Pancreas (tissue), 10 donors: ENCODE measurements at regions not wholly inside any gene's neighbourhood (a gene's known extent, or its start where the extent isn't known, plus 50 kb on each side); places are given as distances from the start of the nearest gene placed in this dataset.

Source experiments
- ATAC-seq, 4 donors: fragments of 200-7000 bp; cut with Tn5 transposase; one replicate each; pipeline versions ENCODE4 v1.8.0 to v1.9.1; 2020; ENCODE audit warnings: mild to moderate bottlenecking in 4 of 4, moderate library complexity in 4 of 4
- DNase-seq, 6 donors: peaks; one replicate each; pipeline ENCODE4 v3.0.0-alpha.2; 2020
- FAIRE-seq: peaks from 2 replicates; lab custom pipeline; 2012; peaks lifted over from hg19 to GRCh38; lab: Jason Lieb, UNC
- H3K27ac ChIP-seq, 4 donors: fragments of 200-600 bp; sonication (generic); 1 replicate in 3 of 4; 2 replicates in 1 of 4; pipeline versions ENCODE4 v1.5.0 to v1.8.0; 2020
- H3K27me3 ChIP-seq, 4 donors: fragments of 200-600 bp; one replicate each; pipeline ENCODE4 v1.8.0; 2021
- H3K36me3 ChIP-seq, 3 donors: fragments of 200-600 bp; sonication (generic) in 1 of 3; one replicate each; pipeline versions ENCODE4 v1.5.0 to v1.8.0; 2020 to 2021
- H3K4me1 ChIP-seq, 3 donors: fragments of 200-600 bp; one replicate each; pipeline ENCODE4 v1.8.0; 2021
- H3K4me3 ChIP-seq, 4 donors: fragments of 200-600 bp; sonication (generic) in 2 of 4; one replicate each; pipeline versions ENCODE4 v1.5.0 to v1.8.0; 2020 to 2021
- H3K9me3 ChIP-seq, 4 donors: fragments of 200-600 bp; one replicate each; pipeline ENCODE4 v1.8.0; 2021
- CTCF ChIP-seq, 4 donors: fragments of 200-600 bp; sonication (generic) in 3 of 4; IDR thresholded peaks; one replicate each; pipeline versions ENCODE4 v1.5.0 to v1.8.0; 2021; ENCODE audit warnings: antibody characterized with exemption in 4 of 4
- WGBS, 2 donors: extraction: QIAGEN DNeasy Blood & Tissue Kit; methylation state at CpG; one replicate each; pipeline ENCODE4 v1.1.7; 2013; 5-methylcytosine and 5-hydroxymethylcytosine counted together
- intact Hi-C, 3 donors: fragments of 100-400 bp; cut with DNase I; formaldehyde crosslinking; loops; one replicate each; pipeline versions ENCODE4 v1.11.1 to v1.14.2; 2022
- donor health status: healthy with polysubstance abuse.
- donor health status: DM: no; HTN: no; CAD: no; lungs with moderate emphysema.
- donor health status: DM: no; HTN: no; CAD: no.
- donor health status: control.
- donor health status: control.
- donor health status: Bipolar disorder and iron deficiency.
- donor health status: DM: yes; HTN: yes; CAD: no.
- donor health status: DM: no; HTN: no; CAD: no.
- donor health status: DM: no; HTN: no; CAD: no.
- donor health status: DM: yes; HTN: yes; CAD: no.

- ATAC-seq (no peak), FAIRE-seq (no peak), DNase-seq (no peak)
- H3K27me3 ChIP-seq = no peaks in the 10 kb centered on the region
- H3K27ac ChIP-seq = no peak overlapping the region
- no peaks in the 10 kb centered on the region for H3K9me3 ChIP-seq
- H3K4me3 ChIP-seq = no peak overlapping the region
- H3K36me3 ChIP-seq = no peaks in the 10 kb centered on the region
- 38 to 54% methylated on average over 2 of the region's 2 CpGs for WGBS, 2 donors
- no peak for TF ChIP-seq CTCF (IDR thresholded peaks at IDR 0.05)
- intact Hi-C loops = no loop called here
- H3K4me1 ChIP-seq = no peaks in the 10 kb centered on the region
Measured at GRCh38 chr7:41608447-41608846, 94.4 kb downstream of the INHBA start.

- TF ChIP-seq CTCF (IDR thresholded peaks at IDR 0.05) = no peak
- ATAC-seq = no peak
- no peaks in the 10 kb centered on the region for H3K4me1 ChIP-seq
- intact Hi-C loops = no loop called here
- no peak overlapping the region for H3K27ac ChIP-seq
- no peak for FAIRE-seq
- H3K27me3 ChIP-seq = no peaks in the 10 kb centered on the region
- H3K9me3 ChIP-seq = no peaks in the 10 kb centered on the region
- H3K4me3 ChIP-seq = no peak overlapping the region
- no peak for DNase-seq
- 72 to 84% methylated on average over 1 of the region's 1 CpG for WGBS, 2 donors
- H3K36me3 ChIP-seq = no peaks in the 10 kb centered on the region
Measured at GRCh38 chr7:41603985-41604384, 98.9 kb downstream of the INHBA start.

- Histone ChIP-seq H3K4me3 (no peak overlapping the region), H3K27me3 (no peaks in the 10 kb centered on the region), H3K4me1 (no peaks in the 10 kb centered on the region), H3K36me3 (no peaks in the 10 kb centered on the region), H3K9me3 (no peaks in the 10 kb centered on the region), H3K27ac (no peak overlapping the region)
- DNase-seq (no peak), FAIRE-seq (no peak), ATAC-seq (no peak)
- no peak for TF ChIP-seq CTCF (IDR thresholded peaks at IDR 0.05)
- 35 to 49% methylated on average over 4 of the region's 4 CpGs for WGBS, 2 donors
- intact Hi-C loops = no loop called here
Measured at GRCh38 chr7:41599760-41600159, 103.1 kb downstream of the INHBA start.

GRCh38 chr7:41592794-41593193 is 110.1 kb downstream of the INHBA start:
- ATAC-seq (no peak), FAIRE-seq (no peak), DNase-seq (no peak)
- no peak overlapping the region for H3K27ac ChIP-seq
- no peak overlapping the region for H3K4me3 ChIP-seq
- no peaks in the 10 kb centered on the region for H3K9me3 ChIP-seq
- no peaks in the 10 kb centered on the region for H3K4me1 ChIP-seq
- intact Hi-C loops = no loop called here
- H3K27me3 ChIP-seq = no peaks in the 10 kb centered on the region
- TF ChIP-seq CTCF (IDR thresholded peaks at IDR 0.05) = no peak
- H3K36me3 ChIP-seq = no peaks in the 10 kb centered on the region

- Histone ChIP-seq H3K27ac (no peak overlapping the region), H3K36me3 (no peaks in the 10 kb centered on the region), H3K4me1 (no peaks in the 10 kb centered on the region), H3K27me3 (no peaks in the 10 kb centered on the region), H3K9me3 (no peaks in the 10 kb centered on the region), H3K4me3 (no peak overlapping the region)
- no peak for FAIRE-seq
- no peak for DNase-seq
- 83 to 84% methylated on average over 1 of the region's 1 CpG for WGBS, 2 donors
- no peak for TF ChIP-seq CTCF (IDR thresholded peaks at IDR 0.05)
- intact Hi-C loops = no loop called here
- ATAC-seq = no peak
Measured at GRCh38 chr7:41592236-41592635, 110.7 kb downstream of the INHBA start.
